ENCODE measurements at regions not wholly inside any gene's neighbourhood (a gene's known extent, or its start where the extent isn't known, plus 50 kb on each side); places are given as distances from the start of the nearest gene placed in this dataset.
"Not testable (repeated sequence)": the region's sequence is repeated elsewhere in the genome, so short reads cannot be mapped to it uniquely, and the experiment has no call there.

- Histone ChIP-seq H2BK15ac (ENCODE audit: low read depth, poor library complexity, severe bottlenecking) (no peak overlapping the region), H3K27me3 (ENCODE audit: control insufficient read depth in 1 of 2, insufficient read depth in 1 of 2, low read length in 2 of 2) (peaks cover 0 to 3% of the 10 kb centered on the region in 2 experiments), H2AFZ (ENCODE audit: low read depth, low read length) (no peak overlapping the region), H3K27ac (ENCODE audit: low read length, poor library complexity, severe bottlenecking) (no peak overlapping the region), H4K8ac (ENCODE audit: low read length) (no peak overlapping the region), H3K4me3 (ENCODE audit: insufficient read depth in 1 of 2, low read depth in 1 of 2, low read length in 2 of 2) (no peak overlapping the region), H2BK12ac (ENCODE audit: low read length in 2 of 2) (no peak overlapping the region), H2AK5ac (ENCODE audit: low read length, severe bottlenecking) (no peak overlapping the region), H3K4me2 (ENCODE audit: low read length, poor library complexity, severe bottlenecking) (no peak overlapping the region), H3K9me3 (ENCODE audit: control insufficient read depth, low read length) (no peaks in the 10 kb centered on the region), H2BK5ac (ENCODE audit: low read depth, low read length, poor library complexity, severe bottlenecking) (no peak overlapping the region), H3K23ac (ENCODE audit: low read length in 2 of 2) (no peak overlapping the region), H4K91ac (ENCODE audit: low read length) (no peak overlapping the region), H3K18ac (ENCODE audit: low read depth in 1 of 2, low read length in 2 of 2) (no peak overlapping the region), H3K79me1 (replicated peaks; ENCODE audit: low read length, poor library complexity, severe bottlenecking) (no peaks in the 10 kb centered on the region), H3K9ac (ENCODE audit: low read length) (no peak overlapping the region), H3K14ac (ENCODE audit: low read length in 2 of 2) (no peak overlapping the region), H3K4ac (ENCODE audit: low read depth in 1 of 2, low read length in 2 of 2) (no peak overlapping the region), H3K4me1 (ENCODE audit: control insufficient read depth, insufficient read depth, low read depth, low read length) (no peaks in the 10 kb centered on the region), H2BK120ac (ENCODE audit: low read depth, low read length) (no peak overlapping the region), H3K36me3 (ENCODE audit: control insufficient read depth in 1 of 2, insufficient read depth in 2 of 2, low read depth in 1 of 2, low read length in 2 of 2) (no peaks in the 10 kb centered on the region)
- no peak for DNase-seq
These were observed 171.2 kb downstream of the ADCYAP1 start for GRCh38 chr18:1075876-1076275.

- Histone ChIP-seq H3K9ac (ENCODE audit: low read length) (no peak overlapping the region), H2BK120ac (ENCODE audit: low read depth, low read length) (no peak overlapping the region), H4K8ac (ENCODE audit: low read length) (no peak overlapping the region), H3K4me2 (ENCODE audit: low read length, poor library complexity, severe bottlenecking) (no peak overlapping the region), H3K27ac (ENCODE audit: low read length, poor library complexity, severe bottlenecking) (no peak overlapping the region), H2BK12ac (ENCODE audit: low read length in 2 of 2) (no peak overlapping the region), H3K27me3 (ENCODE audit: control insufficient read depth in 1 of 2, insufficient read depth in 1 of 2, low read length in 2 of 2) (peaks cover 0 to 9% of the 10 kb centered on the region in 2 experiments), H2BK5ac (ENCODE audit: low read depth, low read length, poor library complexity, severe bottlenecking) (no peak overlapping the region), H4K91ac (ENCODE audit: low read length) (no peak overlapping the region), H2AFZ (ENCODE audit: low read depth, low read length) (no peak overlapping the region), H3K9me3 (ENCODE audit: control insufficient read depth, low read length) (no peaks in the 10 kb centered on the region), H3K4me3 (ENCODE audit: insufficient read depth in 1 of 2, low read depth in 1 of 2, low read length in 2 of 2) (no peak overlapping the region), H3K36me3 (ENCODE audit: control insufficient read depth in 1 of 2, insufficient read depth in 2 of 2, low read depth in 1 of 2, low read length in 2 of 2) (no peaks in the 10 kb centered on the region), H2AK5ac (ENCODE audit: low read length, severe bottlenecking) (no peak overlapping the region), H3K23ac (ENCODE audit: low read length in 2 of 2) (no peak overlapping the region), H3K4me1 (ENCODE audit: control insufficient read depth, insufficient read depth, low read depth, low read length) (no peaks in the 10 kb centered on the region), H3K14ac (ENCODE audit: low read length in 2 of 2) (no peak overlapping the region), H3K4ac (ENCODE audit: low read depth in 1 of 2, low read length in 2 of 2) (no peak overlapping the region), H3K18ac (ENCODE audit: low read depth in 1 of 2, low read length in 2 of 2) (no peak overlapping the region), H2BK15ac (ENCODE audit: low read depth, poor library complexity, severe bottlenecking) (no peak overlapping the region), H3K79me1 (replicated peaks; ENCODE audit: low read length, poor library complexity, severe bottlenecking) (no peaks in the 10 kb centered on the region)
- no peak for DNase-seq
These were observed 173.6 kb downstream of the ADCYAP1 start for GRCh38 chr18:1078301-1078700.

- not testable (repeated sequence) for H3K27ac ChIP-seq (ENCODE audit: low read length, poor library complexity, severe bottlenecking)
These were observed 179.0 kb downstream of the ADCYAP1 start for GRCh38 chr18:1083675-1084074.

GRCh38 chr18:1090758-1091157 lies 186.1 kb downstream of the ADCYAP1 start:
- H3K36me3 ChIP-seq (ENCODE audit: control insufficient read depth in 1 of 2, insufficient read depth in 2 of 2, low read depth in 1 of 2, low read length in 2 of 2) = no peaks in the 10 kb centered on the region
- no peak overlapping the region for H3K4ac ChIP-seq (ENCODE audit: low read depth in 1 of 2, low read length in 2 of 2)
- H2AFZ ChIP-seq (ENCODE audit: low read depth, low read length) = no peak overlapping the region
- H2BK12ac ChIP-seq (ENCODE audit: low read length in 2 of 2) = no peak overlapping the region
- H2AK5ac ChIP-seq (ENCODE audit: low read length, severe bottlenecking) = no peak overlapping the region
- no peak overlapping the region for H4K91ac ChIP-seq (ENCODE audit: low read length)
- H3K18ac ChIP-seq (ENCODE audit: low read depth in 1 of 2, low read length in 2 of 2) = no peak overlapping the region
- H2BK15ac ChIP-seq (ENCODE audit: low read depth, poor library complexity, severe bottlenecking) = no peak overlapping the region
- H3K4me1 ChIP-seq (ENCODE audit: control insufficient read depth, insufficient read depth, low read depth, low read length) = peaks cover 2% of the 10 kb centered on the region
- no peak overlapping the region for H3K14ac ChIP-seq (ENCODE audit: low read length in 2 of 2)
- DNase-seq = no peak
- no peaks in the 10 kb centered on the region for H3K79me1 ChIP-seq (replicated peaks; ENCODE audit: low read length, poor library complexity, severe bottlenecking)
- H3K27ac ChIP-seq (ENCODE audit: low read length, poor library complexity, severe bottlenecking) = no peak overlapping the region
- no peak overlapping the region for H3K9ac ChIP-seq (ENCODE audit: low read length)
- H2BK120ac ChIP-seq (ENCODE audit: low read depth, low read length) = no peak overlapping the region
- peaks cover 2% of the 10 kb centered on the region for H3K9me3 ChIP-seq (ENCODE audit: control insufficient read depth, low read length)
- no peak overlapping the region for H3K4me3 ChIP-seq (ENCODE audit: insufficient read depth in 1 of 2, low read depth in 1 of 2, low read length in 2 of 2)
- 79% methylated on average over 1 of the region's 1 CpG for WGBS
- no peak overlapping the region for H4K8ac ChIP-seq (ENCODE audit: low read length)
- H3K4me2 ChIP-seq (ENCODE audit: low read length, poor library complexity, severe bottlenecking) = no peak overlapping the region
- H2BK5ac ChIP-seq (ENCODE audit: low read depth, low read length, poor library complexity, severe bottlenecking) = no peak overlapping the region
- no peaks in the 10 kb centered on the region for H3K27me3 ChIP-seq (ENCODE audit: control insufficient read depth in 1 of 2, insufficient read depth in 1 of 2, low read length in 2 of 2)
- H3K23ac ChIP-seq (ENCODE audit: low read length in 2 of 2) = no peak overlapping the region

More at GRCh38 chr18:1083675-1084074, 179.0 kb downstream of the ADCYAP1 start:
- H3K4me2 ChIP-seq (ENCODE audit: low read length, poor library complexity, severe bottlenecking); H2AFZ ChIP-seq (ENCODE audit: low read depth, low read length); H3K23ac ChIP-seq (ENCODE audit: low read length in 2 of 2); H3K27me3 ChIP-seq (ENCODE audit: control insufficient read depth in 1 of 2, insufficient read depth in 1 of 2, low read length in 2 of 2); H2BK120ac ChIP-seq (ENCODE audit: low read depth, low read length); H2BK15ac ChIP-seq (ENCODE audit: low read depth, poor library complexity, severe bottlenecking); H2BK12ac ChIP-seq (ENCODE audit: low read length in 2 of 2); H2BK5ac ChIP-seq (ENCODE audit: low read depth, low read length, poor library complexity, severe bottlenecking); H3K4me3 ChIP-seq (ENCODE audit: insufficient read depth in 1 of 2, low read depth in 1 of 2, low read length in 2 of 2); H3K9ac ChIP-seq (ENCODE audit: low read length); H3K4me1 ChIP-seq (ENCODE audit: control insufficient read depth, insufficient read depth, low read depth, low read length); H3K14ac ChIP-seq (ENCODE audit: low read length in 2 of 2); H3K4ac ChIP-seq (ENCODE audit: low read depth in 1 of 2, low read length in 2 of 2); H3K36me3 ChIP-seq (ENCODE audit: control insufficient read depth in 1 of 2, insufficient read depth in 2 of 2, low read depth in 1 of 2, low read length in 2 of 2); H3K9me3 ChIP-seq (ENCODE audit: control insufficient read depth, low read length); H4K91ac ChIP-seq (ENCODE audit: low read length); H3K79me1 ChIP-seq (replicated peaks; ENCODE audit: low read length, poor library complexity, severe bottlenecking); DNase-seq; H2AK5ac ChIP-seq (ENCODE audit: low read length, severe bottlenecking); H3K18ac ChIP-seq (ENCODE audit: low read depth in 1 of 2, low read length in 2 of 2); H4K8ac ChIP-seq (ENCODE audit: low read length): not testable (repeated sequence)
- 70% methylated on average over 4 of the region's 5 CpGs for WGBS
